NCI-H2029 (cell line): ENCODE measurements at regions not wholly inside any gene's neighbourhood (a gene's known extent, or its start where the extent isn't known, plus 50 kb on each side); places are given as distances from the start of the nearest gene placed in this dataset.

Experiments
- DNase-seq: peaks from one replicate; lab custom pipeline; 2025; lab: John Stamatoyannopoulos, UW

GRCh38 chr16:86018487-86018886 is 119.5 kb downstream of the IRF8 start:
- DNase-seq = no peak

GRCh38 chr16:86018941-86019340 is 120.0 kb downstream of the IRF8 start:
- DNase-seq = no peak

DNA sequence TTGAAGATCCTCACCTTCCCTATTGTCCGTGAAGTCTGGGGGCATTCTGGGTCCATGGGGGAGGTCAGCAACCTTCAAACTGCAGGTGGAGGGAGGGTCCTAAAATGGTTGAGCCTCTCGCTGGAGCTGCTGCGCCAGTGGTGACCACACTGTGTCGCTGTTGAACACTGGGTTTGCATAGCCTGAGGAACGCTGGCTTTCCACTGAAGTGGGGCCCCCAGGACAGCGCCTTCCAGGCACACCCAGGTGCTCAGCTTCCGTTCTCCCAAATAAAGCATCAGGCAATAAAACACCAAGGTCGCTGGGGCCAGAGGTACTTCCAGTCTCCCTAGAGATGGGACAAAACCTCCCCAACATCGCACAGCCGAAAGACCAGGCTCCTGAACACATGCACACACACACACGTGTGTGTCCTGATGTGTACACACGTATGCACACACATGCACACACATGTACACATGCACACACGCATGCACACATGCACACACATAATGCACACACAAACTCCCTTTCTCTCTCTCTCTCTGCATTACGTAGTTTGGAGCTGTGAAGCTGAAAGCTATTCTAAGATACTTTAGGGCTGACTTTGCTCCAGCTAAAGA is 120.6 kb downstream of the IRF8 start:
- DNase-seq = no peak

DNA sequence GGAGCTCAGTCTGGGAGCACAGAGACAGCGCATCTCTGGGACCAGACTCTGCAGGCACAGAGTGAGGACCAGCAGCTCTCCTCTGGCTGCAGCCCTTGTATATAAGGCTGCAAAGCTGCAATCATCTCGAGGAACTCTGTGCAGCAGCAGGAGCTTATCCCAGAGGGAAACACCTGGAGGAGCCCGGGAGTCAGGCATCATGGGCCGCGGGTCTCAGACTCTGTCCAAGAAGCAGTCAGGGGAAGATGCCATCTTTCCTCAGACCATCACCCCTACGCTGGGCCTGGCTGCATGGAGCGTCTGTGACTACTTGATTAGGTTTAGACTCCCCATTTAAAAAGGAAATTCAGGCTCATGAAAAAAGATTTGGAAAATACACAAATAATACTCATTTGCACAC is 122.0 kb downstream of the IRF8 start:
- no peak for DNase-seq

DNA sequence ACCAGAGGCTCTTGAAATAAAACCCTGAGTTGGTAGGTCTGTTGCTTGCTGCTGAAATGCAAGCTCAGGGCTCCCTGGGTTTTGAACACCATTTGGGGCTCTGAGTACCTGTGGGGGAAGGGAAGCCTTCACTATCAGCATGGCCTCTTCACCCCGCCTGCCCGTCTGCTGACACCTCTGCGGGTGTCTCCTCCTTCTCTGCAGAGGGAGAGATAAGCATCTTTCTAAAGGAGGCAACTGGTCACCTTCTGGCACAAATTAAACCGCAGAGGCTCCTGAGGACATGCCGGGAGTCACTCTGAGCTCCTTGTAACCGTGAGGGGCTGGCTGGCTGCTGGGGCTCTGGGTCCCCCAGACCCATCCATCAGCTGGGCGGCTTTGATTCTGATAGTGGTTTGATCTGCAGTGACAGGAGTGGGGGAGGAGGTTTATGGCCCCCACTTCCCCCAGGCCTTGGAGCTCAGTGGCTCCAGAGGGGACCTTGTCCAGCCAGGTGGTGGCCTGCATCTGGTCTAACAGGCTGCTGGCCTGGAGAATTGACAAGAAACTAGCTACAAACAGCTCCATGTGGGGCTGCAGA is 123.5 kb downstream of the IRF8 start:
- no peak for DNase-seq

DNA sequence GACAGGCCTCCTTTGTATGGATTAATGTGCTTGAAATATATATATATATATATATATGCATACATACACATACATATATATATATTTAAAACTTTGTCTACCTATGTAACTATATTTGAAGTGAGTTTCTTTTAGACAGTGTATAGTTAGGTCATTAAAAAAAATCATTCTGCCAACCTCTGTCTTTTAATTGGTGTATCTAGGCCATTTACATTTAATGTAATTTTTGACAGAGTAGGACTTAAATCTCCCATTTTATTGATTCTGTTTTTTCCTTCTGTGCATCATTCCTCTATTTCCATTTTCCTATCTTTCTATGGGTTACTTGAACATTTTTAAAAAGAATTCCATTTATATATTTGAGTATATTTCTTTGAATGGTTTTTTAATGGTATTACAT is 125.2 kb downstream of the IRF8 start:
- DNase-seq = no peak

DNA sequence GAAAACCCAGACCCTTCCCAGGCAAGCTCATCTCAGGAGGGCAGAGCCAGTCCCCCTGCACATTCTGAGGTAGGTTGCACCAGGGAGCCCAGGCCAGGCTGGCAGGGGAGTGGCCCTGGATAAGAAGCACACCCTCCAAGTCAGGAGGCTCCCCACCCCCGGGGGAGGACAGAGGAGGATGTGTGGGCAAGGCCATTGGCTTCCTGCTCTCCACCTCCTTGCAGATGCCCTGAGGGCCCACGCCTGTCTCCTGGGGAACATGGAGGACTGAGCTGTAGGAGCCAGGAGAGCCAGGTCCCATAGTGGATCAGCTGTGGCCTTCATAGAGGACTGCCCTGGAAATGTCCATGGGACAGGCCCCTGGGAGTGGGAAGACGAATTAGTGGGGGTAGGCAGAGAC is 126.7 kb downstream of the IRF8 start:
- DNase-seq = no peak

DNA sequence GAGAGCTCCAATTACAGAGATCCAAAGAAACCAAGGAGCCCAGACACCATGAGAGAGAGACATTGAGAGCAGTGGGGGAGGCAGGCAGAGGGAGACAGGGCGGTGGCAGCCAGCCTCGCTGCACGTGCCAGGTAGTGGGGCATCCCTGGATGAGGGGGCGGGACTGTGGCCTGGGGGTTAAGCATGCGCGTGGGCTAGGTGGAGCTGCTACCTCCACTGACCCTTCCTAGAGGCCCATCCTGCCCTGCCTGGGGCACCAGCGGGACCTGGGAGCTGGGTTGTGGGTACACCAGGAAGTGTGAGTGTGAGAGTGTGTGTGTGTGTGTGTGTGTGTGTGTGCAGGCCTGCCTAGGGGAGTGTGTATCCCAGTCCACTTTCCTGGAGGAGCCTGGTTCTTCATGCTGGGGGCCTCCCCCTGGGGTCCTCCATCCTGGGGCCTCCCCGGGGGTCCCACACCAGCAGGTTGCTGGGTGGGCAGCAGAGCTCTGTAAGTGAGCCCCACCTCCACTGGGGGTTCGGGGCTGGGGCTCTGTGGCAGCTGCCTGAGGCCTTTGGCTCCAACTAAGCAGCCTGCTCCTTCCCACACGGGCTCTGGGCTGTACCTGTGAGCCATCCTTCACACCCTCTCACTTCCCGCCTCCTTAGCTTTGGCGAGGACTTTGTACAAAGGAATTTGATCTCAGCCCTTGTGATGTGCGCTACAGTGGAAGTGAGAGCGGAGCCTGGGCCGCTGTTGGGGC is 127.4 kb downstream of the IRF8 start:
- DNase-seq = no peak

GRCh38 chr16:86026916-86027315 is 128.0 kb downstream of the IRF8 start:
- DNase-seq = no peak

DNA sequence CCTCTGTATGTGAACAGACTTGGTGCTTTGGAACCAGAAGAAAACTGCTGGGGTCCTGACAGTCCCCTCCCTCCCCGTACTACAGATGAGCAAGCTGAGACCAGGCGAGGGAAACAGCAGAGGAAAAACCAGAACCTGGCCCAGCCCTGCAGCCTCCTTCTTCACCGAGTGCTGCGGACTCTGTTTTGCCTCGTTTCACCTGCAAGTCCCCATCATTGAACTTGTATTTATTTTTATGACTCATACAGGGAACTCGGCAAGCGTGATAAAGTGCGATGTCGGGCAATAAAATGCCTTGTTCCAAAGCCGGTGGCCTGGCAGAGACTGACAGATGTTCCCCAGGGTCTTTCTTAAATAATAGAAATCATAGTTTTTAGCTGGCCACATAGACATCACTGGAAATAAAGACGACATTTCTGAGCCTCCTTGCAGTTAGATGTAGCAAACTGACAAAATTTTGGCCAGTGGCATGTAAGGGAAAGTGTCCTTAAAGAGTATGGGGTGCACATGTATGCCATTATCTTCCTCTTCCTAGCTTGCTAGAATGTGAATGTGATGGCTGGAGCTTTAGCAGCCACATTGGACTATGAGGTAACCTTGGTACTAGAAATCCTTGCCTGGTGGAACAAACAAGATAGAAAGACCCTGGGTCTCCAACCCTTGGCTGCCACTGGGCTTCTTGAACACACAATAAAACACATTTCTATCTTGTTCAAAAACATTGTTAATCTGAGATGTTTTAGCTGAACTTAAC is 128.6 kb downstream of the IRF8 start:
- DNase-seq = no peak

GRCh38 chr16:86029131-86029741 is 130.3 kb downstream of the IRF8 start:
- DNase-seq = no peak

DNA sequence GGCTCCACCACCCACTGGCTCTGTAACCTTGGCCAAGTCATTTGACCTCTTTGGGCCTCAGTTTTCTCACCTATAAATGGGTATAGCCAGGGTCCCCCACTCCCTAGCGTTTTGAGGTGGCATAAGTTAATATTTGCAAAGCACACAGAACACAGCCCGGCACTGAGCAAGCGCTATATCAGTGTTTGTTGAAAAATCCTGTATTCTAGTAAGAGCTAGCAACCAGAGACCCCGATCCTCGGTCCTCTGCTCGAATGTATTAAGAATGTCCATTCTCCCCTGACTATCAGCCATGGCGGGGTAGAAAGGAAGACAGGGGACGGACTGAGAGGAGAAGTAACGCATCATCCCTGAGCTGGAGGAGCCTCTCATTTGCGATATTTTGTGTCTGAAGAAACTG is 131.2 kb downstream of the IRF8 start:
- DNase-seq = no peak

DNA sequence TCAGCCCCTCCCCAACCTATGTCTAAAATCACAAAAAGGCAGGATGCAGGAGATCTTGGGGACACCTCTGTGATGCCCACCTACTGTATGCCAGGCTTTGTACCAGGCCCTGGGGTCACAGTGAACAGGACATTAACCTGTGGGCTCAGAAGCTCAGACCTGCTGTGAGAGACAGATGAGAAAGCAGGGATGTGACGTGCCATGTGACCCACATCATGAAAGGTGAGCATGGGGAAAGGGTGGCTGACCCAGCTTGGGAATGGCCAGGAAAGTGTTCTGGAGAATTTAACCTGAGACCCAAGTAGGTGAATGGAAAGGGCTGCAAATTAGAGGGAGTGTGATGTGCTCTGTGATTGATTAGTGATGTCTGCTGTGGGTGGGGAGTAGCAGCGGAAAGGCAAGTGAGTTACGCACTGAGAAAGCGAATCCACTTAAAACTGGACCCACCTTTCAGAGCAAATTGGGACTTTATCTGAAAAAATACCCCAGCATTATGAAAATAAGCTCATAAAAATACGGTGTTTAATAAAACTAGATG is 132.2 kb downstream of the IRF8 start:
- DNase-seq = no peak

GRCh38 chr16:86033016-86033474 is 134.1 kb downstream of the IRF8 start:
- no peak for DNase-seq

GRCh38 chr16:86033971-86034370 is 135.0 kb downstream of the IRF8 start:
- no peak for DNase-seq

DNA sequence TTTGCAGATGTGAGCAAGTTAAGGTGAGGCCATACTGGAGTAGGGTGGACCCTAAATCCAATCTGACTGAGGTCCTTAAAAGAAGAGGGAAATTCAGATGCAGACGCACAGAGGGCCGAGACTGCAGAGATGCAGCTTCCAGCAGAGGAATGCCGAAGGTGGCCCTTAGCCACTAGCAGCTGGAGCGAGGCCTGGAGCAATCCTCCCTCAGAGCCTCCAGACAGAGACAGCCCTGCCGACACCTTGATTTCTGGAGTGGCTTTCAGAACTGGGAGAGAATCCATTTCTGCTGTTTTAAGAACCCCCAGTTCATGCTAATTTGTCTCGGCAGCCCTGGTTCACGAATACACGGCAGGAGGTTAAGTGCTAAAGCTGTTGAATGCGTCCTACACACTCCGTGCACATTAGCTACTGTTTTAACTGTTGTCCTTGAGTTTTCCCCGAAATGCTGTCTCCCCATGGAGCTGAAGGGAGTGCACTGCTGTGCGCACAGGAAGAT is 135.5 kb downstream of the IRF8 start:
- DNase-seq = no peak

DNA sequence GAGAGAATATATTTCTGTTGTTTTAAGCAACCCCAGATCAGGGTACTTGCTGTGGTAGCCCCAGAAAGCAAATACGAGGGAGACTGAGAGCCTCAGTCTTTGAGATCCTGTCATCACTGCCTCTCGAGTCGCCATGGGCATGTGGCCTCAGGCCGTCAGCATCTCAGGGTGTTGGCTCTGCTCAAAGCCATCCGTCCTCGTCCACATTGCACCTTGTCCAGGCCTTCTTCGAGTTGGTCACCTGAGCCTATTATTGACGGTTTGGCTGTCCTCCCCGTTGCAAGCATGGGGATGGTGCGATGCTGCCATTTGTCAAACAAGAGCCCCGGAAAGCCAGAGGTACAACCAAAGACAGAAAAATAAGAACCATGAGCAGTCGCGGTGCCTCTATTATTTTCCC is 136.9 kb downstream of the IRF8 start:
- no peak for DNase-seq

DNA sequence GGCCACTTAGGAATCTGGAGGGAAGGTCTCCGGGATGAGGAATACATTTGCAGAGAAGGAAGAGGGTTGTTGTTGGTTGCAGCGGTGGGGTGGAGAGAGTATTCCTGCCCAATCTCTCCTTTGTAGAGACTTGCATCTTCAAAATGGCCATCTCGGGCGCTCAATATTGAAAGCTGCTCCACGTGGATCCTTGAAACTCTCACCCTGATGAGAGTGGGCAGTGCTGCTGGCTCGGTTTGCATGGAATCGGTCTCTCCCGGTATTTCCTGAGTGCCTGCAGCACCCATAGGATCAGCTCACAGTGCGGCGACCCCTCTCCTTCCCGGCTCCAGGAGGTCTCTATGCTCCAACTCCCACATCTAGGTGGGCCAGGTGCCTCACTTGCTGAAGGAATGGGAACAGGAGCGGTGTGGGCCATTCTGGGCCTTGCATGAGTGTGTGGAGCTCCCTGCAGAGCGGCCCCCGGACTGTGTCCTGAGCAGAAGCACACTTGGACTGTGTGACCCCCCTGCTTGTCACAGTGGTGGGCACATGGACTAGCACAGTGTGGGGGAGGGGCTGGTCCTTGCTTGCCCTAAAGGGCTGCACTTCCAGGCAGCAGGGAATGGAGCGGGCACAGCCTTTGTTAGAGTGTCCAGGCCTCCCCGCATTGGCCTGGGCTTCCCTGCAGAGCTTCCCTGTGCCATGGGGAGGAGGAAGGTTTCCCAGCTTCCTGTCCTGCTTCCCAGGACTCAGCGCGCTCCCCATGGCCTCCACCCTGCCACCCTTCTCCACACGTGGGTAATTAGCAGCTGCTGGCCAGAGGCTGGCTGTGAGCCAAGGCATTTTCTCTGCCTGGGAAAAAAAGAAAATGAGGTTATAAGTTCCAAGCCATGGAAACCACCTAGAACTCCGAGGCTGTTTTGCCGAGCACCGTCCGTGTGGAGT is 139.3 kb downstream of the IRF8 start:
- DNase-seq = no peak

GRCh38 chr16:86038926-86039310 is 140.0 kb downstream of the IRF8 start:
- DNase-seq = no peak

- no peak for DNase-seq
Measured at GRCh38 chr16:86039606-86040005, 140.6 kb downstream of the IRF8 start.

GRCh38 chr16:86040496-86040895 is 141.5 kb downstream of the IRF8 start:
- no peak for DNase-seq
